NB4 (cell line): ENCODE measurements at regions not wholly inside any gene's neighbourhood (a gene's known extent, or its start where the extent isn't known, plus 50 kb on each side); places are given as distances from the start of the nearest gene placed in this dataset.
A peak's percentile ranks its signal among the peaks of the same experiment; 100 is the strongest.

Source experiments
- DNase-seq: peaks from one replicate; pipeline ENCODE4 v3.0.0; 2010; ENCODE audit warnings: low read depth
- H3K4me3 ChIP-seq: one replicate; pipeline ENCODE4 v1.5.1; 2011; ENCODE audit warnings: mild to moderate bottlenecking, low read depth, low read length, moderate library complexity
- MYC ChIP-seq: IDR thresholded peaks from 2 replicates; pipeline ENCODE4 v1.6.1; 2011; ENCODE audit warnings: low read depth, low read length
- POLR2A ChIP-seq: IDR thresholded peaks from 2 replicates; pipeline ENCODE4 v1.6.1; 2011; ENCODE audit warnings: mild to moderate bottlenecking; ENCODE audit not compliant: insufficient read length; ENCODE audit errors: extremely low read depth
- TF ChIP-seq, protein P1 (sequence below): IDR thresholded peaks from one replicate; pipeline ENCODE4 v1.5.1; 2012; ENCODE audit warnings: low read depth, low read length
- TF ChIP-seq, protein P2 (sequence below): IDR thresholded peaks from 2 replicates; pipeline ENCODE4 v1.6.1; 2011; ENCODE audit warnings: low read depth, low read length

- TF ChIP-seq, protein P1, sequence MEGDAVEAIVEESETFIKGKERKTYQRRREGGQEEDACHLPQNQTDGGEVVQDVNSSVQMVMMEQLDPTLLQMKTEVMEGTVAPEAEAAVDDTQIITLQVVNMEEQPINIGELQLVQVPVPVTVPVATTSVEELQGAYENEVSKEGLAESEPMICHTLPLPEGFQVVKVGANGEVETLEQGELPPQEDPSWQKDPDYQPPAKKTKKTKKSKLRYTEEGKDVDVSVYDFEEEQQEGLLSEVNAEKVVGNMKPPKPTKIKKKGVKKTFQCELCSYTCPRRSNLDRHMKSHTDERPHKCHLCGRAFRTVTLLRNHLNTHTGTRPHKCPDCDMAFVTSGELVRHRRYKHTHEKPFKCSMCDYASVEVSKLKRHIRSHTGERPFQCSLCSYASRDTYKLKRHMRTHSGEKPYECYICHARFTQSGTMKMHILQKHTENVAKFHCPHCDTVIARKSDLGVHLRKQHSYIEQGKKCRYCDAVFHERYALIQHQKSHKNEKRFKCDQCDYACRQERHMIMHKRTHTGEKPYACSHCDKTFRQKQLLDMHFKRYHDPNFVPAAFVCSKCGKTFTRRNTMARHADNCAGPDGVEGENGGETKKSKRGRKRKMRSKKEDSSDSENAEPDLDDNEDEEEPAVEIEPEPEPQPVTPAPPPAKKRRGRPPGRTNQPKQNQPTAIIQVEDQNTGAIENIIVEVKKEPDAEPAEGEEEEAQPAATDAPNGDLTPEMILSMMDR: no peak
- TF ChIP-seq, protein P2, sequence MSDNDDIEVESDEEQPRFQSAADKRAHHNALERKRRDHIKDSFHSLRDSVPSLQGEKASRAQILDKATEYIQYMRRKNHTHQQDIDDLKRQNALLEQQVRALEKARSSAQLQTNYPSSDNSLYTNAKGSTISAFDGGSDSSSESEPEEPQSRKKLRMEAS: no peak
- TF ChIP-seq POLR2A (no peak), MYC (no peak)
- no peak overlapping the region for H3K4me3 ChIP-seq
- peak; percentile 22 for DNase-seq
These were observed 244.3 kb downstream of the FAM76B start for GRCh38 chr11:95545116-95545875.

DNA sequence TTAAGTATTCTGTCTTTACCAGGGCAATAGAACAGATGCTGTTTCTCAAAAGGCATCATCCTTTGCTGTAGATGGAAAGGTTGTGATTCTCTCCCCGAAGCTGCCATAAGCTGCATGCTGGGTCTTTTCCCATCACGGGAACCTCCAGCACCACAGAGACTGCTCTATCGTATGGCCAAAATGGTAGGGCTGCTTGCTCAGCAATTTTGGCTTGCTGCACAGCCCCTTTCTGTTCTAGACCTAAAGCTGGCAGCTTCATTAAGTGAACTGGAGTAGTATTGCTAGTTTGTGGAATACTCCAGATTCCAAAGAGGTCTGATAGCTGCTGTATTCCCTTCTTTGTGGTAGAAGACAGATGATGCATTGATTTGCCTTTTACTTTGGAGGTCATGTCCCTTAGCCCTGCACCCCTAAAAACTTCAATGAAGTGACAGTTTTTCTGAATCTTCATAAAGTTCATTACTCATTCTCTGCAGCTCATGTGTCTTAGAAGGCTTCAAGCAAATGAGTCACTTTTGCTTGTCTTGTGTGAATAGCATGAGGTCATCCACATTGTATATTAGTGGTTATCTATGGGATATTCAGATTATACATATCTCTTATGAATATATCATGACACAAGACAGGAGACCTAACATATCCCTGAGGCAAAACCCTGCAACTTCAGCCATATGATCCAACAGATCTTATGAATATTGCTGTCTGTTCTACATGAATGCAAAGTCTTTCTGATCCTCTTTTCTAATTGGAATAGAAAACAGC lies 245.3 kb downstream of the FAM76B start:
- DNase-seq: no peak
- no peak for TF ChIP-seq POLR2A
- no peak overlapping the region for H3K4me3 ChIP-seq

DNA sequence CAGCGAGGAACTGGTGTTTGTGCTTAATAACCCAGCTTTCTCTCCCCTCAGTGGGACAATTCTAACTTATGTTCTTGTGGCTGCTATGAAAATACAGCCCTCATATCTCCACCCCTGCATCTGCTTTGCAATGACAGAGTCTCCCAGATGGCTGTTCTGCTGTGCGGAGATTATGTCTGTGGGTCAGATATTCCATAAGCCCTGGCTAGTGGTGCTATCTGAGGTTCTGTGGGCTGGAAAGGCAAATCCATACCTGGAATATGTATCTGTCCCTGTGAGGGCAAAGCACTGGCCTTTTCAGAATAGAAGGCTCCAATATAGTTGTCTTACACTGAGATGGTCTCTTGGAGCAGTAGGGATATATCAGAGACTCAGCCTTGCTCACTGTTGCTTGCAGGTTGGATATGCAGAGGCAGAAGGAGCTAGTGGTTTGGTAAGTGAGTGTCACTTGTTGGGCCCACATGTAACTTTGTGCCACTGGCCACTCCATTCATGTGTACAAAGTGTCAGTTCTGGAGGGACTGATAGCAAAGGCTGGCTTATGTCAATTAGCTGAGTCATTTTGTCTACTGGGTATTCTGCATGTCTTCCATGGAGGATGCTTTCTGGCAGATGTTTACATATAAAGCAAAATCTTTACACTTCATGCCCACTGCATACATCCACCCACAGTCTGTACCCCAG lies 246.6 kb downstream of the FAM76B start:
- no peak for TF ChIP-seq POLR2A
- DNase-seq: no peak
- no peak overlapping the region for H3K4me3 ChIP-seq

GRCh38 chr11:95541715-95542114 lies 247.9 kb downstream of the FAM76B start:
- H3K4me3 ChIP-seq: no peak overlapping the region
- no peak for TF ChIP-seq POLR2A
- TF ChIP-seq, protein P2: no peak
- TF ChIP-seq MYC: no peak
- TF ChIP-seq, protein P1: no peak
- DNase-seq: no peak

DNA sequence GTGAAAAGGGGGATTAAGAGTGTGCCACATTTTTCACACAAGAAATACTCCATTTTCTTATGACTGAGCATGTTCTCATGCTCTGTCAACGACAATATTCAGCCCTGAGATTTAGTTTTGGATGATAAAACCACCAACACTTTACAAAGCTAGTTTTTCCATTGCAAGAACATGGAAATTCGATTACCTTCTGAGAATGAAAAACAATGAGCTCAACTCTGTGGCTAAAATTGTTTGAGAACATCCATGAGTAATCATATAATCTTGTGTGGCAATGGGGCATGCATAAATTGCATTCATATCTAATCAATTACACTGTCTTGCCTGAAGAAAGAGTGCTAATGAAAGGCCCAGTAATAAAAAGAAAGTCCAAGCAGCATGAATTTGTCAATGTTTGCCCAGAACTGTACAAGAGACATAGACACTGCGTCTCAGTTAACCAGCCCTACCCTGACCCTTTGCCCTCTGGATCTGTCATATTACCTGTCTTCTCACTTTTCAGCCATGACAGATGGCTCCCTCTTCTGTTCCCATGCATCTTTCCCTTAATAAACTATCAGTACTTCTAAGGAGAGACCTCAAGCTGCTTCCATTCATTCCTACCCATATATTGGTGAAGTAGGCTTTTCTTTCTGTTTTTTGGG lies 253.4 kb downstream of the FAM76B start:
- TF ChIP-seq POLR2A (no peak), MYC (no peak)
- TF ChIP-seq, protein P1: no peak
- TF ChIP-seq, protein P2: no peak
- DNase-seq: no peak
- no peak overlapping the region for H3K4me3 ChIP-seq

GRCh38 chr11:95534809-95535208 lies 254.8 kb downstream of the FAM76B start:
- TF ChIP-seq POLR2A (no peak), MYC (no peak)
- TF ChIP-seq, protein P2: no peak
- TF ChIP-seq, protein P1: no peak
- DNase-seq: no peak
- no peak overlapping the region for H3K4me3 ChIP-seq
